Activated naive CD4-positive, alpha-beta T cell treated with anti-CD3 and anti-CD28 coated beads, Interleukin-2, amount 50 U/mL, for 16 hours (primary cell): ENCODE measurements at regions not wholly inside any gene's neighbourhood (a gene's known extent, or its start where the extent isn't known, plus 50 kb on each side); places are given as distances from the start of the nearest gene placed in this dataset.

Experiments used
- DNase-seq: peaks from one replicate; pipeline ENCODE4 v3.0.0-alpha.2; 2020

GRCh38 chr2:12062053-12062395 lies 315.6 kb downstream of the LPIN1 start:
- DNase-seq: no peak

GRCh38 chr2:12063210-12063609 lies 316.8 kb downstream of the LPIN1 start:
- DNase-seq: no peak

- DNase-seq: no peak
These were observed 317.7 kb downstream of the LPIN1 start for GRCh38 chr2:12064153-12064552.

GRCh38 chr2:12066116-12066515 lies 319.7 kb downstream of the LPIN1 start:
- no peak for DNase-seq

GRCh38 chr2:12066986-12067385 lies 320.6 kb downstream of the LPIN1 start:
- no peak for DNase-seq

- DNase-seq: no peak
These were observed 322.5 kb downstream of the LPIN1 start for GRCh38 chr2:12068796-12069538.

GRCh38 chr2:12070153-12070552 lies 323.7 kb downstream of the LPIN1 start:
- no peak for DNase-seq

GRCh38 chr2:12070581-12070980 lies 324.1 kb downstream of the LPIN1 start:
- DNase-seq: no peak

- DNase-seq: no peak
These were observed 324.9 kb downstream of the LPIN1 start for GRCh38 chr2:12071318-12071717.

GRCh38 chr2:12073217-12073852 lies 326.9 kb downstream of the LPIN1 start:
- DNase-seq: no peak

- no peak for DNase-seq
These were observed 327.9 kb downstream of the LPIN1 start for GRCh38 chr2:12074126-12074844.

GRCh38 chr2:12074845-12075217 lies 328.4 kb downstream of the LPIN1 start:
- no peak for DNase-seq

GRCh38 chr2:12075603-12076002 lies 329.2 kb downstream of the LPIN1 start:
- no peak for DNase-seq

GRCh38 chr2:12076810-12077209 lies 330.4 kb downstream of the LPIN1 start:
- DNase-seq: no peak

- no peak for DNase-seq
These were observed 333.9 kb downstream of the LPIN1 start for GRCh38 chr2:12080360-12080759.

GRCh38 chr2:12081481-12082210 lies 335.2 kb downstream of the LPIN1 start:
- no peak for DNase-seq

GRCh38 chr2:12083081-12083581 lies 336.7 kb downstream of the LPIN1 start:
- DNase-seq: no peak

- no peak for DNase-seq
These were observed 337.4 kb downstream of the LPIN1 start for GRCh38 chr2:12083713-12084419.

GRCh38 chr2:12087175-12087574 lies 340.7 kb downstream of the LPIN1 start:
- DNase-seq: no peak

- no peak for DNase-seq
These were observed 341.4 kb downstream of the LPIN1 start for GRCh38 chr2:12087671-12088380.

- no peak for DNase-seq
These were observed 342.6 kb downstream of the LPIN1 start for GRCh38 chr2:12089001-12089400.

GRCh38 chr2:12089496-12089895 lies 343.1 kb downstream of the LPIN1 start:
- DNase-seq: no peak
